Stomach smooth muscle (tissue), 2 donors: ENCODE measurements at regions not wholly inside any gene's neighbourhood (a gene's known extent, or its start where the extent isn't known, plus 50 kb on each side); places are given as distances from the start of the nearest gene placed in this dataset.
"Not testable (repeated sequence)": the region's sequence is repeated elsewhere in the genome, so short reads cannot be mapped to it uniquely, and the experiment has no call there.

Experiments
- H3K27ac ChIP-seq: one replicate; pipeline ENCODE4 v1.7.0; 2013; ENCODE audit warnings: mild to moderate bottlenecking, low read length, inconsistent platforms
- H3K27me3 ChIP-seq, 2 donors: one replicate each; pipeline ENCODE4 v1.7.0; 2013; ENCODE audit warnings: low read length in 2 of 2; ENCODE audit not compliant: insufficient read depth in 2 of 2, control insufficient read depth in 1 of 2
- H3K36me3 ChIP-seq, 2 donors: one replicate each; pipeline ENCODE4 v1.7.0; 2013; ENCODE audit warnings: low read length in 2 of 2; ENCODE audit not compliant: control insufficient read depth in 2 of 2, insufficient read depth in 2 of 2
- H3K4me1 ChIP-seq: one replicate; pipeline ENCODE4 v1.7.0; 2013; ENCODE audit warnings: low read length; ENCODE audit not compliant: control insufficient read depth, insufficient read depth
- H3K4me3 ChIP-seq, 2 donors: one replicate each; pipeline ENCODE4 v1.7.0; 2013; ENCODE audit warnings: low read length in 2 of 2
- H3K9ac ChIP-seq, 2 donors: one replicate each; pipeline ENCODE4 v1.7.0; 2013; ENCODE audit warnings: low read length in 2 of 2, mild to moderate bottlenecking in 1 of 2
- H3K9me3 ChIP-seq, 2 donors: one replicate each; pipeline ENCODE4 v1.7.0; 2013; ENCODE audit warnings: low read length in 2 of 2; ENCODE audit not compliant: control insufficient read depth in 2 of 2
- donor health status: healthy.
- donor health status: Pancreatic carcinoma.

- H3K4me1 ChIP-seq, H3K36me3 ChIP-seq, H3K9me3 ChIP-seq, H3K9ac ChIP-seq, H3K27me3 ChIP-seq, H3K4me3 ChIP-seq, H3K27ac ChIP-seq: not testable (repeated sequence)
These were observed 69.5 kb downstream of the NPIPA7 start for GRCh38 chr16:16448423-16448822.

DNA sequence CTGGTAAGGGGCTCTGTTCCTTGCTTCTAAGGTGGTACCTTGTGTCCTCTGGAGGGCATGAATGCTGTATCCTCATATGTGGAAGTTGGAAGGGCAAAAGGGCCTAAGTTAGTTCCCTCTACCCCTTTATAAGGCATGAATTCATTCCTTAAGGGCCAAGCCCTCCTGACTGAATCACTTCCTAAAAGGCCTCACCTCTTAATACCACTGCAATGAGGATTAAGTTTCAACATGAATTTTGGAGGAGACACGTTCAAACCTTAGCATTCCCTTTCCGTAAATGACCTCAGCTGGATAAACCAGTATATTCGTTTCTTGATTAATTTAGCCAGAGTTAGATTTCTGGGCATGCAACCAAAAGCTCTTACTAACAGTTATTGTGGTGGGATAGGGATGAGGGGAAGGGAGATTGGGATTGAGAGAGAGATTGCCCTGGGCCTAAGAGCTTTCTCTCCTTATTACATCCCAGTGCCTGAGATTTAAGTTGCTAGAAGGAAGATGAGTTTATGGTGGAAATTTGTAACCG lies 70.8 kb downstream of the NPIPA7 start:
- not testable (repeated sequence) for H3K9ac ChIP-seq, H3K36me3 ChIP-seq, H3K27ac ChIP-seq, H3K4me3 ChIP-seq, H3K4me1 ChIP-seq, H3K27me3 ChIP-seq, H3K9me3 ChIP-seq

DNA sequence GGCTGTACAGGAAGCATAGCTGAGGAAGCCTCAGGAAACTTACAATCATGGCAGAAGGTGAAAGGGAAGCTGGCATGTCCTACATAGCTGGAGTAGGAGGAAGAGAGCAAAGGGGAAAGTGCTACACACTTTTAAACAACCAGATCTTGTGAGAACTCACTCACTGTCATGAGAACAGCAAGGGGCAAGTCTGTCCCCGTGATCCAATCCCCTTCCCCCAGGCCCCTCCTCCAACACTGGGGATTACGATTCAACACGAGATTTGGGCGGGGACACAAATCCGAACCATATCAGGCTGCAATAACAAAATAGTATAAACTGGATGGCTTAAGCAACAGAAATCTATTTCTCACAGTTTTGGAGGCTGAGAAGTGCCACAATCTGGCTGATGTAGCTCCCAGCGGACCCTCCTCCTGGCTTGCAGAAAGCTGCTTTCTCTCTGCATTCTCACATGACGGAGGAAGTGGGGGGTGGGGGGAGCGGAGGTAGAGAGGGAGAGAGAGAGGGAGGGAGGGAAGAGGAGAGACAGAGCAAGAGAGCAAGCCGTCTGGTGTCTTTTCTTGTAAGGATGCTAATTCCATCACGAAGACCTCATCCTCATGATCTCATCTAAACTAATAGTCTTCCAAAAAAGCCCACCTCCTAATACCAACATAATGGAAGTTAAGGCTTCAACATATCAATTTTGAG lies 72.9 kb downstream of the NPIPA7 start:
- H3K9ac ChIP-seq, H3K4me1 ChIP-seq, H3K27ac ChIP-seq, H3K4me3 ChIP-seq, H3K36me3 ChIP-seq, H3K27me3 ChIP-seq, H3K9me3 ChIP-seq: not testable (repeated sequence)

DNA sequence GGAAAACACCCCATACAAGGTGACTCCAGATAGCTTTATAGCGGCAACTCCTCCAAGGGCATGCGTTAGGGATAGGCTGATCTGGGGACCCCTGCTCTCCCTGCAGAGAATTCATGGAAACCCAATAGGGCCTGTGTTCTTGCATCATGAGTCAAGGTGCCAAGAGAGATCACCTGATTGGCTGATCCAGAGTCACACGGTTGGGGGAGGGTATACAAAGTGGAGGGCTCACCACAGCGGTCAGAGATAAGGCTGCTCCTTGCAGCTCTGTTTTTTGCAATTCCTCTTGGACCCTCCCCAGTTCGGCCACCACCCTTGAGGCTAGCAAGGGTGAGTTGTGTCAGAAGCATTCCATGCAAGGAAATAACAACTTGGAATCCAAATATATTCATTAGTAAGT lies 79.6 kb downstream of the NPIPA7 start:
- not testable (repeated sequence) for H3K9ac ChIP-seq, H3K9me3 ChIP-seq, H3K4me1 ChIP-seq, H3K27ac ChIP-seq, H3K27me3 ChIP-seq, H3K36me3 ChIP-seq, H3K4me3 ChIP-seq

- H3K9me3 ChIP-seq, H3K27me3 ChIP-seq, H3K4me3 ChIP-seq, H3K9ac ChIP-seq, H3K36me3 ChIP-seq, H3K4me1 ChIP-seq, H3K27ac ChIP-seq: not testable (repeated sequence)
These were observed 84.9 kb downstream of the NPIPA7 start for GRCh38 chr16:16463792-16464191.

GRCh38 chr16:16488919-16489318 lies 110.0 kb downstream of the NPIPA7 start:
- H3K27ac ChIP-seq, H3K9me3 ChIP-seq, H3K4me1 ChIP-seq, H3K36me3 ChIP-seq, H3K27me3 ChIP-seq, H3K9ac ChIP-seq, H3K4me3 ChIP-seq: not testable (repeated sequence)

GRCh38 chr16:16489466-16489865 lies 110.5 kb downstream of the NPIPA7 start:
- H3K4me1 ChIP-seq, H3K36me3 ChIP-seq, H3K27me3 ChIP-seq: not testable (repeated sequence)

GRCh38 chr16:16494114-16494513 lies 115.2 kb downstream of the NPIPA7 start:
- not testable (repeated sequence) for H3K9me3 ChIP-seq, H3K9ac ChIP-seq, H3K4me3 ChIP-seq, H3K27ac ChIP-seq, H3K36me3 ChIP-seq, H3K27me3 ChIP-seq, H3K4me1 ChIP-seq

More at GRCh38 chr16:16489466-16489865, 110.5 kb downstream of the NPIPA7 start:
- not testable (repeated sequence) for H3K27ac ChIP-seq, H3K9ac ChIP-seq, H3K4me3 ChIP-seq, H3K9me3 ChIP-seq

DNA sequence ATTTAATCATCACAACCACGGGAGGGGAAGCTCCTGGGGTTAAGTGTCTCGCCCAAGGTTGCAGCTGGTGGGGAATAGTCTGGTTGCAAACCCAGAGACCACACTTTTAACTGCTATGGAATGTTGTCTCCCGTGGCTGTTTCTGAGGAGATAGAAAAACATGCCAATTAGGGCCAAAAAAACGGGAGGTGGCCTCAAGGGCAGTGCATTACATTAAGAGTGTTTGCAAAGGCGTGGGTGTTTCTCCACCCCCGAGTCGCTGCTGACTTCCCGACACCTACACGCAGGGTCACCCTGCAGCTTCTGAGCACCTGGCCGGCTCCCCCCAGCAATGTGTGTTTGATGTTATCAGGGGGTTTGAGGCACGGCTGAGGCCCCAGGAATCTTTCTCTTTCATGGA lies 116.1 kb downstream of the NPIPA7 start:
- H3K9ac ChIP-seq, H3K27ac ChIP-seq, H3K4me3 ChIP-seq, H3K36me3 ChIP-seq, H3K27me3 ChIP-seq, H3K4me1 ChIP-seq, H3K9me3 ChIP-seq: not testable (repeated sequence)

- not testable (repeated sequence) for H3K36me3 ChIP-seq, H3K27ac ChIP-seq, H3K4me1 ChIP-seq, H3K9me3 ChIP-seq, H3K9ac ChIP-seq, H3K27me3 ChIP-seq, H3K4me3 ChIP-seq
These were observed 120.9 kb downstream of the NPIPA7 start for GRCh38 chr16:16499875-16500274.

DNA sequence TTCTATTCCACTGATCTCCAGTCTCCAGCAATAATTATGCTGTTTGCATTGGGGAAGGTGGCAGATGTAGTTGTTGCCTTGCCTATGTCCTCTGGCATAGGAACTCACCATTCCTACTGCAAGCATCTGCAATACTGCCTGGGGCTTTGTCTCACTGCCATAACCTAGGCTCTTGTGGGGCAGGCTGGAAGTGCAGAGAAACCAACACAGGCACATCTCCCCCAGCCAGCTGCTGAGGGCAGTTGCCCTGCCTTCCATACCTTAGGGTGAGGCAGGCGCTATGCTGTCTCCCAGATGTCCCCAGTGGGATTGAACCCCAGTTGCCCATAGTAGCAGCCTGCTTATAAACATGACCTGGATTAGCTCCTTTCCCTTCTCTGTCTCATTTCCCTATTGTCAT lies 128.1 kb downstream of the NPIPA7 start:
- H3K4me3 ChIP-seq, H3K9ac ChIP-seq, H3K36me3 ChIP-seq, H3K9me3 ChIP-seq, H3K4me1 ChIP-seq, H3K27ac ChIP-seq, H3K27me3 ChIP-seq: not testable (repeated sequence)
